Coronary artery (tissue), 2 donors: ENCODE measurements at regions not wholly inside any gene's neighbourhood (a gene's known extent, or its start where the extent isn't known, plus 50 kb on each side); places are given as distances from the start of the nearest gene placed in this dataset.

ENCODE experiments used
- DNase-seq: peaks from one replicate; pipeline ENCODE4 v3.0.0-alpha.2; 2017; ENCODE audit warnings: low spot score
- H3K27ac ChIP-seq, 2 donors: fragments of 200-600 bp; sonication (generic); one replicate each; pipeline ENCODE4 v1.5.1; 2016 to 2019
- H3K4me3 ChIP-seq: fragments of 200-600 bp; sonication (generic); 2 replicates; pipeline ENCODE4 v1.5.1; 2016; ENCODE audit warnings: mild to moderate bottlenecking, moderate library complexity
- CTCF ChIP-seq: fragments of 200-600 bp; sonication (generic); IDR thresholded peaks from one replicate; pipeline ENCODE4 v1.5.1; 2019; ENCODE audit warnings: antibody characterized with exemption

- no peak for DNase-seq
- no peak for TF ChIP-seq CTCF
- H3K4me3 ChIP-seq, result no peak overlapping the region
These were observed 53.3 kb upstream of the AMOTL2 start for GRCh38 chr3:134427400-134428111.

GRCh38 chr3:134426660-134427181 lies 52.5 kb upstream of the AMOTL2 start:
- no peak for DNase-seq
- TF ChIP-seq CTCF, result no peak
- Histone ChIP-seq H3K27ac (no peak overlapping the region), H3K4me3 (no peak overlapping the region)

More at GRCh38 chr3:134427400-134428111, 53.3 kb upstream of the AMOTL2 start:
- peak overlapping the region in 1 of 2 donors; percentile 9 for H3K27ac ChIP-seq

GRCh38 chr3:134425943-134426342 lies 51.7 kb upstream of the AMOTL2 start:
- Histone ChIP-seq H3K27ac (no peak overlapping the region), H3K4me3 (no peak overlapping the region)
- TF ChIP-seq CTCF, result no peak
- no peak for DNase-seq
